Heart left ventricle (tissue), 13 donors: ENCODE measurements at regions not wholly inside any gene's neighbourhood (a gene's known extent, or its start where the extent isn't known, plus 50 kb on each side); places are given as distances from the start of the nearest gene placed in this dataset.

Source experiments
- POLR2A ChIP-seq, 2 donors: fragments of 450-650 bp; IDR thresholded peaks; one replicate each; pipeline ENCODE4 v1.6.1; 2017; ENCODE audit warnings: antibody characterized with exemption in 2 of 2, mild to moderate bottlenecking in 2 of 2, moderate library complexity in 2 of 2
- TF ChIP-seq, protein P1 (sequence below), 12 donors: fragments of 200-600 bp; sonication (generic) in 4 of 12; IDR thresholded peaks; one replicate each; pipeline versions ENCODE4 v1.5.0 to v1.8.0; 2018 to 2022; ENCODE audit warnings: antibody characterized with exemption in 12 of 12, mild to moderate bottlenecking in 5 of 12
- donor health status: ischemic (EF 13 %, LVEDD 7.1; RV severe dilation, severe dysfunction).
- donor health status: DM: no; HTN: yes; CAD: no.
- donor health status: DM: no; HTN: no; CAD: no.
- donor health status: ischemic (EF 25% LVEDD 6.9; RV normal size, moderate dysfunction).
- donor health status: ischemic (EF 25% LVEDD 5.7; RV mildly dilated, moderate dysfunction).
- donor health status: ischemic (EF 35%, LVEDD 5.7; RV mildly dilated, moderate dysfunction).
- donor health status: nonischemic (EF 11% LVEDD 7.7; RV severe dilation, severe dysfunction).
- donor health status: DM: yes; HTN: yes; CAD: no.
- donor health status: PGD.
- donor health status: ischemic (EF 29% LVEDD 5.4; RV normal size, mild dysfunction).
- donor health status: nonischemic (EF 23%, LVEDD 6.1; RV moderate dilation, normal function).

DNA sequence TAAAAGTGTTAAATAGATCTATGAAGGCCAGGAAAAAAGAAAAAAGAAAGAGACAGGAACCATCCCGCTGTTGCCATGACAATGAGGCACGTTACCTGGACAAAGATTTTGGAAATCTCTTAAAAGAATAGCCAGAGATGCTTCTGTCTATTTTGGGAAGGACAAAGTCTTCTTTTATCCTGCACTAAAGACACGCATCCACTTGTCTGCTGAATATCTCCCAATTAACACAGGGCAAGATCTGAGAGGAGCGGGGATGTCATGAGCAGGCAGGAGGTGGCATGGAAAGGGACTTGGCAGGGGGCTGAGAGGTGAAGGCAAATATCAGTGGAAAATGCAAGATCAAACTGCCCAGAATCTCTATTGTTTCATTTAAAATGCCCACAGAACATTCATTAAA, 153.8 kb upstream of the BLID start:
- TF ChIP-seq, protein P1, sequence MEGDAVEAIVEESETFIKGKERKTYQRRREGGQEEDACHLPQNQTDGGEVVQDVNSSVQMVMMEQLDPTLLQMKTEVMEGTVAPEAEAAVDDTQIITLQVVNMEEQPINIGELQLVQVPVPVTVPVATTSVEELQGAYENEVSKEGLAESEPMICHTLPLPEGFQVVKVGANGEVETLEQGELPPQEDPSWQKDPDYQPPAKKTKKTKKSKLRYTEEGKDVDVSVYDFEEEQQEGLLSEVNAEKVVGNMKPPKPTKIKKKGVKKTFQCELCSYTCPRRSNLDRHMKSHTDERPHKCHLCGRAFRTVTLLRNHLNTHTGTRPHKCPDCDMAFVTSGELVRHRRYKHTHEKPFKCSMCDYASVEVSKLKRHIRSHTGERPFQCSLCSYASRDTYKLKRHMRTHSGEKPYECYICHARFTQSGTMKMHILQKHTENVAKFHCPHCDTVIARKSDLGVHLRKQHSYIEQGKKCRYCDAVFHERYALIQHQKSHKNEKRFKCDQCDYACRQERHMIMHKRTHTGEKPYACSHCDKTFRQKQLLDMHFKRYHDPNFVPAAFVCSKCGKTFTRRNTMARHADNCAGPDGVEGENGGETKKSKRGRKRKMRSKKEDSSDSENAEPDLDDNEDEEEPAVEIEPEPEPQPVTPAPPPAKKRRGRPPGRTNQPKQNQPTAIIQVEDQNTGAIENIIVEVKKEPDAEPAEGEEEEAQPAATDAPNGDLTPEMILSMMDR (IDR thresholded peaks at IDR 0.05): no peak
- TF ChIP-seq POLR2A (IDR thresholded peaks at IDR 0.05): no peak
